WTC11 (cell line): ENCODE measurements at regions not wholly inside any gene's neighbourhood (a gene's known extent, or its start where the extent isn't known, plus 50 kb on each side); places are given as distances from the start of the nearest gene placed in this dataset.

Experiments
- E2F4 ChIP-seq: sonication (generic); formaldehyde crosslinking; IDR thresholded peaks from 2 replicates; pipeline ENCODE4 v1.8.1; 2022; ENCODE audit warnings: low read depth, mild to moderate bottlenecking, moderate library complexity, missing genetic modification reagents, borderline replicate concordance
- EMX1 ChIP-seq: fragments of 250-450 bp; sonication (Bioruptor Pico); IDR thresholded peaks from 2 replicates; pipeline ENCODE4 v1.8.0; 2021; ENCODE audit warnings: mild to moderate bottlenecking
- FOXJ3 ChIP-seq: sonication (generic); formaldehyde crosslinking; IDR thresholded peaks from 2 replicates; pipeline ENCODE4 v1.9.0; 2021; ENCODE audit warnings: missing genetic modification reagents, mild to moderate bottlenecking, borderline replicate concordance
- GRHL2 ChIP-seq: fragments of 250-450 bp; sonication (Bioruptor Pico); IDR thresholded peaks from 2 replicates; pipeline ENCODE4 v1.8.0; 2022; ENCODE audit warnings: mild to moderate bottlenecking, moderate library complexity; ENCODE audit not compliant: insufficient replicate concordance, severe bottlenecking
- GTF2I ChIP-seq: fragments of 250-450 bp; sonication (Bioruptor Pico); conservative IDR thresholded peaks from 2 replicates; pipeline ENCODE4 v1.4.0; 2021; ENCODE audit warnings: mild to moderate bottlenecking
- NFE2L1 ChIP-seq: sonication (generic); formaldehyde crosslinking; IDR thresholded peaks from 2 replicates; pipeline ENCODE4 v1.8.1; 2023; ENCODE audit warnings: missing genetic modification reagents
- NFYB ChIP-seq: sonication (generic); formaldehyde crosslinking; conservative IDR thresholded peaks from 2 replicates; pipeline ENCODE4 v1.8.0; 2022; ENCODE audit warnings: low read depth, missing genetic modification reagents
- SMAD4 ChIP-seq: sonication (generic); formaldehyde crosslinking; IDR thresholded peaks from 2 replicates; pipeline ENCODE4 v1.8.0; 2022; ENCODE audit warnings: mild to moderate bottlenecking, missing genetic modification reagents
- SP1 ChIP-seq: sonication (generic); formaldehyde crosslinking; conservative IDR thresholded peaks from 2 replicates; pipeline ENCODE4 v1.8.1; 2022; ENCODE audit warnings: missing genetic modification reagents
- USF2 ChIP-seq: sonication (generic); formaldehyde crosslinking; IDR thresholded peaks from 2 replicates; pipeline ENCODE4 v1.8.1; 2023; ENCODE audit warnings: mild to moderate bottlenecking, missing genetic modification reagents, moderate library complexity
- ZNF263 ChIP-seq: sonication (generic); formaldehyde crosslinking; IDR thresholded peaks from 2 replicates; pipeline ENCODE4 v1.8.1; 2022; ENCODE audit warnings: low read depth, mild to moderate bottlenecking, moderate library complexity, missing genetic modification reagents
- TF ChIP-seq, protein P1 (sequence below): fragments of 200-600 bp; IDR thresholded peaks from 2 replicates; pipeline ENCODE4 v1.8.0; 2022; ENCODE audit warnings: antibody characterized with exemption
- TF ChIP-seq, protein P2 (sequence below): sonication (generic); formaldehyde crosslinking; conservative IDR thresholded peaks from 2 replicates; pipeline ENCODE4 v1.8.1; 2022; ENCODE audit warnings: mild to moderate bottlenecking, missing genetic modification reagents

GRCh38 chr4:138749303-138749702 is 266.3 kb upstream of the NOCT start:
- TF ChIP-seq, protein P1, sequence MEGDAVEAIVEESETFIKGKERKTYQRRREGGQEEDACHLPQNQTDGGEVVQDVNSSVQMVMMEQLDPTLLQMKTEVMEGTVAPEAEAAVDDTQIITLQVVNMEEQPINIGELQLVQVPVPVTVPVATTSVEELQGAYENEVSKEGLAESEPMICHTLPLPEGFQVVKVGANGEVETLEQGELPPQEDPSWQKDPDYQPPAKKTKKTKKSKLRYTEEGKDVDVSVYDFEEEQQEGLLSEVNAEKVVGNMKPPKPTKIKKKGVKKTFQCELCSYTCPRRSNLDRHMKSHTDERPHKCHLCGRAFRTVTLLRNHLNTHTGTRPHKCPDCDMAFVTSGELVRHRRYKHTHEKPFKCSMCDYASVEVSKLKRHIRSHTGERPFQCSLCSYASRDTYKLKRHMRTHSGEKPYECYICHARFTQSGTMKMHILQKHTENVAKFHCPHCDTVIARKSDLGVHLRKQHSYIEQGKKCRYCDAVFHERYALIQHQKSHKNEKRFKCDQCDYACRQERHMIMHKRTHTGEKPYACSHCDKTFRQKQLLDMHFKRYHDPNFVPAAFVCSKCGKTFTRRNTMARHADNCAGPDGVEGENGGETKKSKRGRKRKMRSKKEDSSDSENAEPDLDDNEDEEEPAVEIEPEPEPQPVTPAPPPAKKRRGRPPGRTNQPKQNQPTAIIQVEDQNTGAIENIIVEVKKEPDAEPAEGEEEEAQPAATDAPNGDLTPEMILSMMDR = no peak
- TF ChIP-seq E2F4 = no peak
- no peak for TF ChIP-seq GRHL2 (CRISPR knock-in tag)
- TF ChIP-seq NFE2L1 = no peak
- no peak for TF ChIP-seq SMAD4 (CRISPR knock-in tag)
- TF ChIP-seq GTF2I (CRISPR knock-in tag) = no peak
- no peak for TF ChIP-seq NFYB
- no peak for TF ChIP-seq FOXJ3 (CRISPR knock-in tag)
- TF ChIP-seq USF2 (CRISPR knock-in tag) = no peak
- TF ChIP-seq, protein P2, sequence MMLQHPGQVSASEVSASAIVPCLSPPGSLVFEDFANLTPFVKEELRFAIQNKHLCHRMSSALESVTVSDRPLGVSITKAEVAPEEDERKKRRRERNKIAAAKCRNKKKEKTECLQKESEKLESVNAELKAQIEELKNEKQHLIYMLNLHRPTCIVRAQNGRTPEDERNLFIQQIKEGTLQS (CRISPR knock-in tag) = no peak
- no peak for TF ChIP-seq ZNF263 (CRISPR knock-in tag)
- TF ChIP-seq SP1 (CRISPR knock-in tag) = no peak
- no peak for TF ChIP-seq EMX1 (CRISPR knock-in tag)
